Neural cell (in vitro differentiated cells): ENCODE measurements at regions not wholly inside any gene's neighbourhood (a gene's known extent, or its start where the extent isn't known, plus 50 kb on each side); places are given as distances from the start of the nearest gene placed in this dataset.
"Not testable (repeated sequence)": the region's sequence is repeated elsewhere in the genome, so short reads cannot be mapped to it uniquely, and the experiment has no call there.

Experiments
- H2AFZ ChIP-seq: fragments of 200-600, 300-800 bp; sonication (generic), shearing (Covaris generic); 2 replicates; pipeline ENCODE4 v1.6.0; 2014; ENCODE audit warnings: low read depth, mild to moderate bottlenecking, antibody characterized with exemption, low read length, moderate library complexity
- H3F3A ChIP-seq: fragments of 200-600 bp; shearing (Covaris generic); 2 replicates; pipeline ENCODE4 v1.6.1; 2016; ENCODE audit warnings: mild to moderate bottlenecking, moderate library complexity, mixed read lengths, antibody characterized with exemption, low read length; ENCODE audit not compliant: insufficient read depth, poor library complexity, severe bottlenecking
- H3K27ac ChIP-seq: fragments of 200-600, 300-800 bp; sonication (generic), shearing (Covaris generic); 2 replicates; pipeline ENCODE4 v1.5.1; 2014; ENCODE audit warnings: mild to moderate bottlenecking, low read length, moderate library complexity
- H3K27me3 ChIP-seq: fragments of 300-800, 200-600 bp; sonication (generic), shearing (Covaris generic); 2 replicates; pipeline ENCODE4 v1.6.0; 2014; ENCODE audit warnings: mild to moderate bottlenecking, low read depth, low read length, moderate library complexity; ENCODE audit not compliant: insufficient read depth
- H3K36me3 ChIP-seq: fragments of 300-800, 200-600 bp; sonication (generic), shearing (Covaris generic); 2 replicates; pipeline ENCODE4 v1.5.1; 2014; ENCODE audit warnings: mild to moderate bottlenecking, antibody characterized with exemption, low read length, moderate library complexity; ENCODE audit not compliant: insufficient read depth
- H3K4me2 ChIP-seq: fragments of 300-800, 200-600 bp; sonication (generic), shearing (Covaris generic); 2 replicates; pipeline ENCODE4 v1.6.0; 2014; ENCODE audit warnings: mild to moderate bottlenecking, low read length
- H3K4me3 ChIP-seq: fragments of 300-800, 200-600 bp; sonication (generic), shearing (Covaris generic); 2 replicates; pipeline ENCODE4 v1.5.1; 2014; ENCODE audit warnings: mild to moderate bottlenecking, low read length, moderate library complexity
- H3K79me2 ChIP-seq: fragments of 200-600 bp; shearing (Covaris generic); replicated peaks from 2 replicates; pipeline ENCODE4 v1.6.0; 2014; ENCODE audit warnings: mild to moderate bottlenecking, low read length, moderate library complexity; ENCODE audit not compliant: insufficient read depth
- H3K9ac ChIP-seq: fragments of 300-800, 200-600 bp; sonication (generic), shearing (Covaris generic); 2 replicates; pipeline ENCODE4 v1.6.1; 2016; ENCODE audit warnings: mild to moderate bottlenecking, low read length, mixed read lengths
- H3K9me2 ChIP-seq: fragments of 200-600 bp; shearing (Covaris generic); 2 replicates; pipeline ENCODE4 v1.6.1; 2016; ENCODE audit warnings: mild to moderate bottlenecking, low read length, mixed read lengths; ENCODE audit not compliant: insufficient read depth
- H3K9me3 ChIP-seq: fragments of 200-600, 300-800 bp; sonication (generic), shearing (Covaris generic); 2 replicates; pipeline ENCODE4 v1.6.1; 2016; ENCODE audit warnings: mild to moderate bottlenecking, mixed run types, low read length, moderate library complexity, mixed read lengths
- H4K20me1 ChIP-seq: fragments of 200-600 bp; shearing (Covaris generic); 2 replicates; pipeline ENCODE4 v1.6.1; 2016; ENCODE audit warnings: mild to moderate bottlenecking, mixed run types; ENCODE audit not compliant: insufficient read depth
- EZH2 ChIP-seq: fragments of 200-600, 300-800 bp; shearing (Covaris generic), sonication (generic); IDR thresholded peaks from 2 replicates; pipeline ENCODE4 v1.6.1; 2014; ENCODE audit warnings: antibody characterized with exemption, low read length, borderline replicate concordance, mild to moderate bottlenecking; ENCODE audit not compliant: insufficient read depth, poor library complexity, severe bottlenecking
- MXI1 ChIP-seq: fragments of 450-650 bp; conservative IDR thresholded peaks from 2 replicates; pipeline ENCODE4 v1.6.1; 2014; ENCODE audit warnings: antibody characterized with exemption, mild to moderate bottlenecking; ENCODE audit not compliant: poor library complexity, severe bottlenecking
- TF ChIP-seq, protein P1 (sequence below): fragments of 450-650 bp; IDR thresholded peaks from 2 replicates; pipeline ENCODE4 v1.5.1; 2014; ENCODE audit warnings: antibody characterized with exemption, mild to moderate bottlenecking, moderate library complexity; ENCODE audit not compliant: poor library complexity, severe bottlenecking

DNA sequence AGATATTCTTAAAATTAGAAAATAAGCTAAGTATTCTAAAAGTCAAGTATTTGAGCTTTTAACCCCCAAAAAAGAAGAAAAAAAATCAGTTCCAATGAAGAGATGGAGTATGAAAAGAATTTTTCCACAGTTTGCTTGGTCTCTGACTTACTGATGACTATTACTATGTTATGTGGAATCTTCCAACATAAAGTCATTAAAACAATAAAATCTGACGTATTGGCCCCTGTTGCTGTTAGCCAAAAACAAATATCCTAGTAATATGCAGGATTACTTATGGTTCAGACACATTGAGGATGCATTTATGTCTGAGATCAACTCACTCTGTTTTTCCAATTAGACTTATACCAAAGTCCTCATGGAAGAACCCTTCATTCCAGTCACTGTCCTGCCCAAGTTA is 517.2 kb upstream of the ADGRL3 start:
- Histone ChIP-seq H3K79me2 (no peaks in the 10 kb centered on the region), H3F3A (no peaks in the 10 kb centered on the region), H3K4me3 (no peak overlapping the region), H3K4me2 (no peak overlapping the region), H3K27me3 (no peaks in the 10 kb centered on the region), H3K9ac (no peak overlapping the region), H3K36me3 (no peaks in the 10 kb centered on the region), H3K9me2 (no peaks in the 10 kb centered on the region), H3K9me3 (no peaks in the 10 kb centered on the region), H3K27ac (no peak overlapping the region), H2AFZ (no peak overlapping the region), H4K20me1 (no peaks in the 10 kb centered on the region)
- TF ChIP-seq, protein P1, sequence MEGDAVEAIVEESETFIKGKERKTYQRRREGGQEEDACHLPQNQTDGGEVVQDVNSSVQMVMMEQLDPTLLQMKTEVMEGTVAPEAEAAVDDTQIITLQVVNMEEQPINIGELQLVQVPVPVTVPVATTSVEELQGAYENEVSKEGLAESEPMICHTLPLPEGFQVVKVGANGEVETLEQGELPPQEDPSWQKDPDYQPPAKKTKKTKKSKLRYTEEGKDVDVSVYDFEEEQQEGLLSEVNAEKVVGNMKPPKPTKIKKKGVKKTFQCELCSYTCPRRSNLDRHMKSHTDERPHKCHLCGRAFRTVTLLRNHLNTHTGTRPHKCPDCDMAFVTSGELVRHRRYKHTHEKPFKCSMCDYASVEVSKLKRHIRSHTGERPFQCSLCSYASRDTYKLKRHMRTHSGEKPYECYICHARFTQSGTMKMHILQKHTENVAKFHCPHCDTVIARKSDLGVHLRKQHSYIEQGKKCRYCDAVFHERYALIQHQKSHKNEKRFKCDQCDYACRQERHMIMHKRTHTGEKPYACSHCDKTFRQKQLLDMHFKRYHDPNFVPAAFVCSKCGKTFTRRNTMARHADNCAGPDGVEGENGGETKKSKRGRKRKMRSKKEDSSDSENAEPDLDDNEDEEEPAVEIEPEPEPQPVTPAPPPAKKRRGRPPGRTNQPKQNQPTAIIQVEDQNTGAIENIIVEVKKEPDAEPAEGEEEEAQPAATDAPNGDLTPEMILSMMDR, result no peak

DNA sequence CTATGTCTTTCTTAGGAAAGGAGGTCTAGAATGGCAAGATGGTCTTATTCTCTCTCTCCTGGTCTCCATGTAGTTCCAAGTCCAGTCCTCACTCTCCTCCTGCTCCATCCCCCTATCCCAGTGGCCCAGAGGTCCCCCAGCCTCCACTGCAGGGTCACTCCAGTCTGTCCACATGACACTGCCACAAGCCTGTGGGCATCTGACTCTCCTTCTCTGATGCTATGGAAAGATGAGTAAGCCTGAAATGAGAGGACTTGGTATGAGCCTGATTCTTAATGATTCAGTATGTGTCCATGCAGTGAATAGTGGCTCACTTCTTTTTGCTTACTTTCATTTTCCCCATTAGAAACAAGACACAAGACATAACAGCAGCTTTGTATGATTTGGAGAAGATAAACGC is 516.8 kb upstream of the ADGRL3 start:
- Histone ChIP-seq H4K20me1 (no peaks in the 10 kb centered on the region), H3K27me3 (no peaks in the 10 kb centered on the region), H3K9me2 (no peaks in the 10 kb centered on the region), H3K4me3 (no peak overlapping the region), H3K9ac (no peak overlapping the region), H3K79me2 (no peaks in the 10 kb centered on the region), H3K36me3 (no peaks in the 10 kb centered on the region), H3K27ac (no peak overlapping the region), H2AFZ (no peak overlapping the region), H3K9me3 (no peaks in the 10 kb centered on the region), H3K4me2 (no peak overlapping the region), H3F3A (no peaks in the 10 kb centered on the region)
- TF ChIP-seq, protein P1, result no peak
- TF ChIP-seq EZH2, result no peak

DNA sequence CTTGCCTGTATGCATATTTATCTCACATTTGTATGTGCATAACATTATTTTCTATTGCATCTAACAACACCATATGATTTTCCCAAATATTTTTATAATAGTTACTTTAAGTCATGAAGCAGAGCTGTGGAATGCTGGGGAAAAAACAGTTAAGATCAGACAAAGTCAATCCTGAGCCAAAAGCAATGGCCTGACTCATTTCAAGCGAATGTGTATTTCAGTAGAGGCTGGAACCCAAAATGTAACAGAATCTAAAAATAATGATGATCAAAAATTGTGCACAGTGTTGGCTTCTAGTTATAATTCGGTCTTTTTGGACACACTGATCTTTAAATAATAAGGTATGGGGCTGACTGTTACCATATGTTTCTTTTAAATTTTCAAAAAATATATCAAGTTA is 516.2 kb upstream of the ADGRL3 start:
- Histone ChIP-seq H2AFZ (no peak overlapping the region), H3K36me3 (no peaks in the 10 kb centered on the region), H3K9me3 (no peaks in the 10 kb centered on the region), H3K4me3 (no peak overlapping the region), H3K79me2 (no peaks in the 10 kb centered on the region), H3K9me2 (no peaks in the 10 kb centered on the region), H3K27me3 (no peaks in the 10 kb centered on the region), H4K20me1 (no peaks in the 10 kb centered on the region), H3K9ac (no peak overlapping the region), H3K27ac (no peak overlapping the region), H3K4me2 (no peak overlapping the region), H3F3A (no peaks in the 10 kb centered on the region)
- TF ChIP-seq EZH2 (no peak), MXI1 (no peak)

DNA sequence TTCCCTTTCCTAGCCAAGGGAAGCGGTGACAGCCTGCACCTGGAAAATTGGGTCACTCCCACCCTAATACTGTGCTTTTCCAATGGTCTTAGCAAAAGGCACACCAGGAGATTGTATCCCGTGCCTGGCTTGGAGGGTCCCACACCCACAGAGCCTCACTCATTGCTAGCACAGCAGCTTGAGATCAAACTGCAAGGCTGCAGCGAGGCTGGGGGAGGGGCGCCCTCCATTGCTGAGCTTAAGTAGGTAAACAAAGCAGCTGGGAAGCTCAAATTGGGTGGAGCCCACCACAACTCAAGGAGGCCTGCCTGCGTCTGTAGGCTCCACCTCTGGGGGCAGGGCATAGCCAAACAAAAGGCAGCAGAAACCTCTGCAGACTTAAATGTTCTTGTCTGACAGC is 504.1 kb upstream of the ADGRL3 start:
- H2AFZ ChIP-seq, H3F3A ChIP-seq, H3K9me2 ChIP-seq, H3K4me3 ChIP-seq, H3K27me3 ChIP-seq, H3K9ac ChIP-seq, H3K36me3 ChIP-seq, H4K20me1 ChIP-seq, H3K79me2 ChIP-seq, H3K9me3 ChIP-seq, H3K27ac ChIP-seq, H3K4me2 ChIP-seq: not testable (repeated sequence)
